ENCODE measurements at regions not wholly inside any gene's neighbourhood (a gene's known extent, or its start where the extent isn't known, plus 50 kb on each side); places are given as distances from the start of the nearest gene placed in this dataset.
"Not testable (repeated sequence)": the region's sequence is repeated elsewhere in the genome, so short reads cannot be mapped to it uniquely, and the experiment has no call there.

GRCh38 chr18:77329651-77330050, 80.0 kb downstream of the GALR1 start:
- no peak for DNase-seq

DNA sequence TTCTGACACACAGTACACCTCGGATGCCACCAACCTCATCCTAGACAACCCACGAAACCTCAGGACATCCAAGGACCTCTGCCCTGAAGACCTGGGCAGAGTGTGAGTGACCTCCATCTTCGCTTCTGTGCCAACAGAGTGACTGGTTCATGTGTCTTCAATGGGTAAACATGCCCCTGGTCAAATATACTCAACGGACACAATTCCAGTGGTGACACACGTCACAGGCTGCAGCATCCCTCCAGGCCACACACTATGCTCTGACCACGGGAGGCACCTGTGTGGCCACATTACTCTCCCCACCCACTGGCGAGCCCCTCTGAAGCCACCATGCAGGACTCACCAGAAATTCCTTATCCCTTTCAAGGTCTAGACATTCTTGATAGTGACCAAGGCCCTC, 85.2 kb downstream of the GALR1 start:
- no peak for DNase-seq

- no peak for DNase-seq
Observed at GRCh38 chr18:77337604-77338003, 88.0 kb downstream of the GALR1 start.

DNA sequence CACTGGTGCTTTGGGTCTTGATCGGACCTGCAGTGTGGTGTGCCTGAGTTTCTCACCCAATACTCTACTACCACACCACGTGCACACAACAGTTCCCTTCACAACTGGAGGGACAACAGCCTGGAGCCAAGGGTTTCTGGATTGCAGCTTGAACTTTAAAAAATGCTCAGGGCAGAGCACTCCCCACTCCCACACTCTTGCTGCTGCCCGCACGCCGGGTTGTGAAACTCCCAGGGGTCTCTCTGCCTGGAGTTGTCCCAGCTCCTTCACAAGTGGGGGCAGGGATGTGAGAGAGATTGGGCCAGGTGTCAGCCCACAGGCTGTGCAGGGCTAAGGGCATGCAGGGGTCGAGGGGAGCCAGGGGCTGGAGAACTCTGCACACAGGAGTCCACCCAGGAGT, 89.4 kb downstream of the GALR1 start:
- DNase-seq, result no peak

GRCh38 chr18:77339623-77340022, 90.0 kb downstream of the GALR1 start:
- no peak for DNase-seq

GRCh38 chr18:77340815-77341214, 91.2 kb downstream of the GALR1 start:
- no peak for DNase-seq

DNA sequence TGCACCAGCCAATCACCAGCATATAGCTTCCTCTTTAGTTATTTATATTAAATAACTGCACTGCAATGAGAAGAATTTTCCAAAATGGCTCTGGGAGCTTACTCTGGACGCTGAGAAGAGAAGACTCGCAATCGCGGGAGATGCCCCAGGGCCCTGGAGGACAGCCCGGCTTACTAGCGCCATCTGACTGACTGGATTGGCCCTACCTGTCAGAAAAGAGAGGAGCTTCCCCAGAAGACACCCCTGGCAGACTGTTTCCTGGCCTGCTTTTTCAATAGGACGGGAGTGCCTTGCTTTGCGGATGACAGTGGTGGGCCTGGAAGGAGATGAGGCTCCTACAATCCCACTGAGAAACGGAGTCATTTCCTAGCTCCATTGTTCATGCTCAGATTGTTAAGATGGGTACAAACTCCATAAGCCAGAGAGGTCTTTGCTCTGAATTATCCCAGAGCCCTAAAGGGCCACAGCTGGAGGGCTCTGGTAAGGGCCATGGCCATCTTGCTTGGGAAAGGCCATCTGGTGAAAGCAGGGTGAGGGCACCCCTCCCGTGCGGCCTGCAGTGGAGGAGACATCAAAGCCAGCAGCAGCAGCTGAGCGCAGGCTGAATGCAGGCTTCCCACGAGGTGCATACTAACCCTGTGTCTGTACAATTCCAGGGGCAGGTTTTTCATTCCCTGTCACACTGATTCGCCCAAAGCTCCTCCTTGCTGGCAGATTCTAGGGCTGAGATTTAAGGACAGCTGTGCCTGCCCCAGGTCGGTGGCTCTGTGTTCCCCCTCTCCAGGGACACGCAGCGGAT, 92.1 kb downstream of the GALR1 start:
- no peak for DNase-seq

DNA sequence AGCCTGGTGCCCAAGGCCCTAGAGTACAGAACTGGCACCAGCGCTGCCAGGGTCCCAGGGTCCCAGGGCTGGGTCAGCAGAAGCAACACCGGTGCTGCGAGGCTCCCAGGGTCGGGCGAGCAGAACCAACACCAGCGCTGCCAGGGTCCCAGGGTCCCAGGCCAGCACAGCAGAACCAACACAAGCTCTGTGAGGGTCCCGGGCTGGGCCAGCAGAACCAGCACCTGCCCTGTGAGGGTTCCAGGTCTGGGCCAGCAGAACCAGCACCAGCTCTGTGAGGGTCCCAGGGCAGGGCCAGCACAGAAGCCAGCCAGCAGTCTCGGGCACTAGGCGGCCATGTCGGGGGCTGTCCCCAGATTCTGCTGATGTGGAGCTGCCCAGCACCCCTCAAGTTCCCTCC, 93.1 kb downstream of the GALR1 start:
- no peak for DNase-seq

DNA sequence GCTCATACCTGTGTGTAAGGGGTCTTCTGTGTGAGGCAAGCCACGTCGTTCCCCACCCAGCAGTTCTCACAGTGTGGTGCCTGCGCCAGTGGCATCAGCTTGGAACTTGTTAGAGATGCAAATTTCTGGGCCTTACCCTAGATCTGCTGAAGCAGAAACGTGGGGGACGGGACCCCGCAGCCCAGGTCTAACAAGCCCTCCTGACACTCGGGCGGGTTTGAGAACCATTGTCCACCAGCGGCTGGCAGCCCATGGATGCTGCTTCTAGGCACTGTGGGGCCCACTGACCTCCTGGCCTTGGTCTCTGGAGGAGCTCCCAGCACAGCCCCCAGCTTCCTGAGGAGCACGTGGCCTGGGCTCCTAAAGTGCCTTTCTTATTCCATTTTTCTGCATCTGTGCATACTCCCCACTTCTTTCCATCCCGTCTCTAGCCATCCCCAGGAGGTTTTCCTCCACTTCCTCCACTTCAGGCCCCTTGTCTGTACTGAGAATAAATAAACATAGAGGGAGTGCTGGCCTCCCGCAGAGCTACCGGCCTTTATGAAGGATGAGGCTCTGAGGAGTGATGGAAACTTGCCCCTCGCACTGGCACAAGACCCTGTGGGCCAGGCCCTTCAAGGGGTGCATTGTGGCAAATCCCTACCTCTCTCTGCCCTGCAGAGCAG, 94.3 kb downstream of the GALR1 start:
- no peak for DNase-seq

GRCh38 chr18:77344786-77345500, 95.3 kb downstream of the GALR1 start:
- DNase-seq, result no peak

- DNase-seq, result no peak
Observed at GRCh38 chr18:77346208-77346810, 96.7 kb downstream of the GALR1 start.

DNA sequence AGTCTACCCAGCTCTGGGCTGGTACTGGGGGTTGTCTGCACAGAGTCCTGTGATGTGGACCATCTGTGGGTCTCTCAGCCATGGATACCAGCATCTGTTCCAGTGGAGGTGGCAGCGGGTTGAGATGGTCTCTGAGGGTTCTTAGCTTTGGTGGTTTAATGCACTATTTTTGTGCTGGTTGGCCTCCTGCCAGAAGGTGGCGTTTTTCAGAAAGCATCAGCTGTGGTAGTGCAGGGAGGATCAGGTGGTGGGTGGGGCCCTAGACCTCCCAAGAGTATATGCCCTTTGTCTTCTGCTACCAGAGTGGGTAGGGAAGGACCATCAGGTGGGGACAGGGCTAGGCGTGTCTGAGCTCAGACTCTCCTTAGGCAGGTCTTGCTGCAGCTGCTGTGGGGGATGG, 103.7 kb downstream of the GALR1 start:
- not testable (repeated sequence) for DNase-seq

DNA sequence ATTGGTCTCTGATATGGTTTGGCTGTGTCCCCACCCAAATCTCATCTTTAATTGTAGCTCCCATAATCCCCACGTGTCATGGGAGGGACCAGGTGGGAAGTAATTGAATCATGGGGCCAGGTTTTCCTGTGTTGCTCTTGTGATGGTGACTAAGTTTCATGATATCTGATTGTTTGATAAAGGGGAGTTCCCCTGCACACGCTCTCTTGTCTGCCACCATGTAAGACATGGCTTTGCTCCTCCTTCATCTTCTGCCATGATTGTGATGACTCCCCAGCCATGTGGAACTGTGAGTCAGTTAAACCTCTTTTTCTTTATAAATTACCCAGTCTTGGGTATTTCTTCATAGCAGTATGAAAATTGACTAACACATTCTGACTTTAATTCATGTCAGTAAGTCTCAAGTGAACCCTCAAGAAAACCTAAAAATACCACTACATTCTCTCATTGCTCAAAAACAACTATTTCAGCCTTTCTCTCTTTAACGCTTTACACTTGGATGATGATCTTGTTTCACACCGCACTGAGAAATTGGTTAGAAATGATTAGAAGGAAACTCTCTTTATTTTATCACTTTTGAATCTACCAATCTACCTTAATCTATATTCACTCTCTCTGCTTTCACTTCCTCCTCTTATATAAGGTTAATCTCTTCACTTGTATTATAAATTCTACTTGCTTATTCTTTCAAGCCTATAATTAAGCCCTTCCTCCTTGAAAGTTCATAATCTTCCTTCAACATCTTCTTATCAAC, 110.1 kb downstream of the GALR1 start:
- DNase-seq, result no peak

DNA sequence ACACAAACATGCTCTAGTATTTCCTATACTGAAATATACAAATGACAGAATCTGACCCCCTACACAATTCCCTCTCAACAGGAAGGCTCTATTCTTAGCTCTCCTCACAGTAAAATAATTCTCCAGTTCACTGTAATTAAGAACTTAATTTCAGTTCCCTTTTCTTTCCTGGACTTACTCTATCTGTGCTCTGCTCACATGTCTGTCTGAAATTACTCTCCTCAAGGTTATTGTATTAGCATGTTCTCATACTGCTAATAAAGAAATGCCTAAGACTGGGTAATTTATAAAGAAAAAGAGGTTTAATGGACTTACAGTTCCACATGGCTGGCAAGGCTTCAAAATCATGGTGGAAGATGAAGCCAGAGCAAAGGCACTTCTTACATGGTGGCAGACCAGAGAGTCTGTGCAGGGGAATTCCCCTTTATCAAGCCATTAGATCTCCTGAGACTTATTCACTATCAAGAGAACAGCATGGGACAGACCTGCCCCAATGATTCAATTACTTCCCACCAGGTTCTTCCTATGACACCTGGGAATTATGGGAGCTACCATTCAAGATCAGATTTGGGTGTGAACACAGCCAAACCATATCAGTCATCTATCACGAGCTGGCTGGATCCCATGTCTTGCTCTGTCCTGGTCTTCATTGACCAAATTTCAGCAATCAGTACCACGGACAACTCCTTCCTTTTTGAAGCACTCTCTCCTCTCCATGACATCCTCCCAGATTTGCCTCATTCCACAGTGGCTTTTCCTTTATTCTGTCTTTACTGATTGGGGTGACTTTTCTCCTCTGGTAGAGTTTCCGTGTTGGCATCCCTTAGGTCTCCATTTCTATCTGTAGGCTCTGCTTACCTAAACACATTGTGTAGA, 110.9 kb downstream of the GALR1 start:
- no peak for DNase-seq

- no peak for DNase-seq
Observed at GRCh38 chr18:77361382-77361781, 111.7 kb downstream of the GALR1 start.

- no peak for DNase-seq
Observed at GRCh38 chr18:77365667-77366066, 116.0 kb downstream of the GALR1 start.

DNA sequence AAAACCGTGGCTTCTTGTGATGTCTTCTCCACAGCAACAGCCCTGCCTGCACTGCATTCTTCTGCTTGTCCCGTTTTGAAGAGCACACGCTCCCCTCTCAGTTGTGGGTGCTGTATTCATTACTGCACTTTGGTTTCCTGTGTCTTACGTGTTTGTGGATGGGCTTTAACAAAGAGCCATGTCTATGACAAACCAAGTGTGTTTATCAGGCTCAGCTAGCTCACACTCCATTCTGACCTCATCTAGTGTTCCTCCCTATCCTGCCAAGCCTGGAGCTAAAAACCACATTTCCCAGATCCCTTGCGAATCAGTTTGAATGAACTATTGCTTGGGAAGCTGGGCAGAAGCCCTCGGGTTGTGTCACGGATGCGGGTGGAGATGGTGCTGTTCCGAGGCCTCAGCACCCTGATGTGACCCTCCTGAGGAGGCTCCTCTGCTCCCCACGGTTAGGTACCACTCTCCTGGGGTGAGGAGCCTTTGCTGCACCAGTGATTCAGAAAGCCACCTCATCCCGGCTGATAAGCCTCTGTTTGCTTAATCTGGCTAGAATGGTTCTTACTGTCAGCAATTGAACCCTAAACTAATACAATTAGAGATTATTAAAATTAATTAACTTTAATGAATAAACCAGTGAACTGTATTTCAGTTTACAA, 116.5 kb downstream of the GALR1 start:
- no peak for DNase-seq

DNA sequence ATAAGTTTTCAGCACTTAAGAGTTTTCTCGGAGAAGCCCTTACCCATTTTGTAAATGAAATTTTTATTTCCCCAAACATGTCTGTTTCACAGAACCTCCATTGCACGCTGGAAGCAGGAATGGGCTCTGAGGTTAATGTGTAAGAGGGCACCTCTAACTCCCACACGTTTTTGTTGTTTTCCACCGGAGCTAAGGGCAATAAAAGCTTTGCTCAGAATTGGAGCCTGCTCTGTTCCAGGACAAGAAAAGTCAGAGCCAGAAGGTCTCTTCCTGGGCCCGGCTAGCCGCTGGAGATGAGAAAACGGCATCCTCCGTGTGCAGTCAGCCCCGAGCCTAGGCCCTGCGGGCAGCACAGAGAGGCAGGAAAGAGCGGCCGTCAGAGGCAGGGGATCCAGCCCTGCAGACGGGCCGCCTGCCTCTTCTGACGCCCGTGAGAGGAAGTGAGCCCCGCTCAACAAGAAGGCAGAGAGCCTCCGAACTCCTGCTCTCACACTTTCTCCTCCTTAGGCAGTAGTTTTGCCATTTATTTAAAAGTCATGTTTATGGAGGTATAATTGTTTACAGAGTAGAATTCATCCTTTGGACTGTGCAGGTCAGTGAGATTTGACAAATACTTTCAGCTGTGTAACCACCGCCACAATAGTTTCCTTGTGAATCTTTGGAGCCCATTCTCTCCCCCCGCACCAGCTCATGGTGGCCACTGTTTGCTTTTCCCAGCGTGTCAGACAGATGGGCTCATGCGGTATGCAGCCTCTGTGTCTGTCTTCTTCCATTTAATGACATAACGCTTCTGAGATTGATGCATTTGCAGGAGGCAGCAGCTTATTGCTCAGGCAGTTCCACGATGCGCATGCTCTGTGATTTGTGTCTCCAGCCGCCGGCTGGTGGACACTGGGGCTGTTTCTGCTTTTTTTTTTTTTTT, 117.3 kb downstream of the GALR1 start:
- DNase-seq, result no peak

- no peak for DNase-seq
Observed at GRCh38 chr18:77369644-77370043, 120.0 kb downstream of the GALR1 start.
